Neural progenitor cell (in vitro differentiated cells): ENCODE measurements at regions not wholly inside any gene's neighbourhood (a gene's known extent, or its start where the extent isn't known, plus 50 kb on each side); places are given as distances from the start of the nearest gene placed in this dataset.

Source experiments
- EZH2 ChIP-seq: fragments of 200-600 bp; sonication (generic); IDR thresholded peaks from 2 replicates; pipeline ENCODE4 v1.6.1; 2017; ENCODE audit warnings: antibody characterized with exemption, mild to moderate bottlenecking, moderate library complexity
- TF ChIP-seq, protein P1 (sequence below): fragments of 200-600 bp; sonication (generic); IDR thresholded peaks from 2 replicates; pipeline ENCODE4 v1.5.1; 2017; ENCODE audit warnings: antibody characterized with exemption, mild to moderate bottlenecking

DNA sequence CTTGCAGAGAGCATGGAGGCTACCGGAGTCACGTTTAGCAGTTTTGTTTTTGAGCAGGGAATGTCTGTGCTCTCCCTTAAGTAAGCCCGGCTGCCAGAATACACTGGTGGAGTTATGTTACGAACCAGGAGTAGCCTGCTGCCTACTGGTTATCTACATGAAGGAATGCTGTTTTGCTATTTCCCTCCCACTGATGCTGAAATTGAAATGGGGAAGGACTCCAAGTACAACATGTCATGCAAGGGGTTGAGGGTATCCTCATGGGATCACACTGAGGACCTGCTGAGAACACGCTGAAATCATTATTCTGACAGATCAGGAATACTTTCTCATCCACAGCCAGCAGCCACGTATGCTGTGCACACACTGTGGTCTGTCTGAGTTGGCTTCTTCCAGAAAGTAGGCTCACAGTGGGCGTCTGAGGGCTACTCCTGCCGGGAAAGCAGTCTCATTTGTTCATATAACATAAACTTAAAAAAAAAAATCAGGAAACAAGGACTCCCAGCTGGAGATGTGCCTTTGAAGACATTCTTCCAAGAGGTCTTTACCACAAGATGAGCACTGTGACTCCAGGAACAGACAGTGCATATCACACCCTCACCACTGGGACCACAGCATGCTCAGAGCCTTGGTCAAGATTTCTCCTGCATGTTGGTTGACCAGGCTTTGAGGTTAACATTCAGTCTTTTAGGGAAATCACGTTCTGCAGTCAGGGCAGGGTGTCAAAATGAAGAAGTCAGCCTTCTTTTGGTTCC lies 300.4 kb upstream of the RASGRP1 start:
- TF ChIP-seq, protein P1, sequence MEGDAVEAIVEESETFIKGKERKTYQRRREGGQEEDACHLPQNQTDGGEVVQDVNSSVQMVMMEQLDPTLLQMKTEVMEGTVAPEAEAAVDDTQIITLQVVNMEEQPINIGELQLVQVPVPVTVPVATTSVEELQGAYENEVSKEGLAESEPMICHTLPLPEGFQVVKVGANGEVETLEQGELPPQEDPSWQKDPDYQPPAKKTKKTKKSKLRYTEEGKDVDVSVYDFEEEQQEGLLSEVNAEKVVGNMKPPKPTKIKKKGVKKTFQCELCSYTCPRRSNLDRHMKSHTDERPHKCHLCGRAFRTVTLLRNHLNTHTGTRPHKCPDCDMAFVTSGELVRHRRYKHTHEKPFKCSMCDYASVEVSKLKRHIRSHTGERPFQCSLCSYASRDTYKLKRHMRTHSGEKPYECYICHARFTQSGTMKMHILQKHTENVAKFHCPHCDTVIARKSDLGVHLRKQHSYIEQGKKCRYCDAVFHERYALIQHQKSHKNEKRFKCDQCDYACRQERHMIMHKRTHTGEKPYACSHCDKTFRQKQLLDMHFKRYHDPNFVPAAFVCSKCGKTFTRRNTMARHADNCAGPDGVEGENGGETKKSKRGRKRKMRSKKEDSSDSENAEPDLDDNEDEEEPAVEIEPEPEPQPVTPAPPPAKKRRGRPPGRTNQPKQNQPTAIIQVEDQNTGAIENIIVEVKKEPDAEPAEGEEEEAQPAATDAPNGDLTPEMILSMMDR, result no peak
- TF ChIP-seq EZH2, result no peak
